ENCODE measurements at regions not wholly inside any gene's neighbourhood (a gene's known extent, or its start where the extent isn't known, plus 50 kb on each side); places are given as distances from the start of the nearest gene placed in this dataset.

GRCh38 chr2:171626949-171627348 is 60.3 kb upstream of the DYNC1I2 start:
- H4K20me1 ChIP-seq (ENCODE audit: insufficient read depth), result no peaks in the 10 kb centered on the region
- H3K27ac ChIP-seq, result no peak overlapping the region
- no peaks in the 10 kb centered on the region for H3F3A ChIP-seq (ENCODE audit: insufficient read depth)
- H3K9ac ChIP-seq, result no peak overlapping the region
- H3K4me1 ChIP-seq (ENCODE audit: insufficient read depth), result no peaks in the 10 kb centered on the region
- no peaks in the 10 kb centered on the region for H3K79me2 ChIP-seq (ENCODE audit: insufficient read depth)
- no peaks in the 10 kb centered on the region for H3K36me3 ChIP-seq (ENCODE audit: low read depth)
- H3K9me2 ChIP-seq (ENCODE audit: insufficient read depth), result no peaks in the 10 kb centered on the region
- WGBS, 2 experiments (ENCODE audit: low coverage in 1 of 2, low lambda C conversion rate in 2 of 2, missing lambda C conversion rate in 2 of 2), result 35 to 36% methylated on average over 6 of the region's 6 CpGs
- no peak overlapping the region for H3K4me2 ChIP-seq (ENCODE audit: unreplicated experiment)
- no peak for TF ChIP-seq EZH2phosphoT487 (IDR thresholded peaks at IDR 0.05; ENCODE audit: insufficient read depth, low read depth)
- TF ChIP-seq EZH2 (IDR thresholded peaks at IDR 0.05; ENCODE audit: insufficient read depth, poor library complexity, severe bottlenecking), result no peak
- no peak for DNase-seq
- H3K9me3 ChIP-seq (ENCODE audit: low read depth), result no peaks in the 10 kb centered on the region
- no peak overlapping the region for H3K4me3 ChIP-seq
- in situ Hi-C loops (cut with MboI), result no loop called here
- H3K27me3 ChIP-seq (replicated peaks; ENCODE audit: insufficient read depth), result peaks cover 31% of the 10 kb centered on the region
- H2AFZ ChIP-seq, result no peak overlapping the region

GRCh38 chr2:171627412-171627811 is 59.9 kb upstream of the DYNC1I2 start:
- no peak for DNase-seq
- Histone ChIP-seq H3K9me3 (ENCODE audit: low read depth) (no peaks in the 10 kb centered on the region), H3K79me2 (ENCODE audit: insufficient read depth) (no peaks in the 10 kb centered on the region), H3K27me3 (replicated peaks; ENCODE audit: insufficient read depth) (peaks cover 31% of the 10 kb centered on the region), H3F3A (ENCODE audit: insufficient read depth) (no peaks in the 10 kb centered on the region), H4K20me1 (ENCODE audit: insufficient read depth) (no peaks in the 10 kb centered on the region), H3K9me2 (ENCODE audit: insufficient read depth) (no peaks in the 10 kb centered on the region), H3K4me1 (ENCODE audit: insufficient read depth) (no peaks in the 10 kb centered on the region), H3K4me2 (ENCODE audit: unreplicated experiment) (no peak overlapping the region), H3K27ac (no peak overlapping the region), H3K9ac (no peak overlapping the region), H3K4me3 (no peak overlapping the region), H2AFZ (no peak overlapping the region), H3K36me3 (ENCODE audit: low read depth) (no peaks in the 10 kb centered on the region)
- in situ Hi-C loops (cut with MboI), result no loop called here
- no peak for TF ChIP-seq EZH2 (IDR thresholded peaks at IDR 0.05; ENCODE audit: insufficient read depth, poor library complexity, severe bottlenecking)
- no peak for TF ChIP-seq EZH2phosphoT487 (IDR thresholded peaks at IDR 0.05; ENCODE audit: insufficient read depth, low read depth)
- WGBS, 2 experiments (ENCODE audit: low coverage in 1 of 2, low lambda C conversion rate in 2 of 2, missing lambda C conversion rate in 2 of 2), result 40 to 49% methylated on average over 5 of the region's 5 CpGs

DNA sequence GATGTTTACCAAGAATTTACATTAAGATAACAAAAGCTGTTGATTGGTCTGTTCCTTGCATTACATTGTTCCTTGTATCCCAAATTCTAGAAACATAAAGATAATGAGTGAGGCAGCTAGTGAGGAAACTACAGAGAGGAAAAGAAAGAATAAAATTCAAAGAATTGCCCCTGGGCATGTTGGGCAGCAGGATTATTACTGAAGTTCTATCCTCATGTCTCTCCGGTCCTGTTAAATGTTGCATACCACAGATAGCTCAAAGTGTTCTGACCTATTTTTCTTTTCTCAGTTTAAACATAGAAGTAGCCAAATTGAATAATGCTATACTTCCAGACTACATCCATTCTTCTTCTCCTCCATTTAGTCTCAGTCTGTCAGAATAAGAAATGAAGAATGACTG is 58.2 kb upstream of the DYNC1I2 start:
- Histone ChIP-seq H3K4me3 (no peak overlapping the region), H3K9me3 (ENCODE audit: low read depth) (no peaks in the 10 kb centered on the region), H3K27me3 (replicated peaks; ENCODE audit: insufficient read depth) (peaks cover 19% of the 10 kb centered on the region), H3K9me2 (ENCODE audit: insufficient read depth) (no peaks in the 10 kb centered on the region), H3K79me2 (ENCODE audit: insufficient read depth) (no peaks in the 10 kb centered on the region), H3K4me2 (ENCODE audit: unreplicated experiment) (no peak overlapping the region), H3F3A (ENCODE audit: insufficient read depth) (no peaks in the 10 kb centered on the region), H3K4me1 (ENCODE audit: insufficient read depth) (no peaks in the 10 kb centered on the region), H2AFZ (no peak overlapping the region), H3K27ac (no peak overlapping the region), H4K20me1 (ENCODE audit: insufficient read depth) (no peaks in the 10 kb centered on the region), H3K9ac (no peak overlapping the region), H3K36me3 (ENCODE audit: low read depth) (no peaks in the 10 kb centered on the region)
- TF ChIP-seq EZH2phosphoT487 (IDR thresholded peaks at IDR 0.05; ENCODE audit: insufficient read depth, low read depth) (no peak), EZH2 (IDR thresholded peaks at IDR 0.05; ENCODE audit: insufficient read depth, poor library complexity, severe bottlenecking) (no peak)
- no peak for DNase-seq
- 32 to 33% methylated on average over 1 of the region's 1 CpG for WGBS, 2 experiments (ENCODE audit: low coverage in 1 of 2, low lambda C conversion rate in 2 of 2, missing lambda C conversion rate in 2 of 2)
- in situ Hi-C loops (cut with MboI), result no loop called here

DNA sequence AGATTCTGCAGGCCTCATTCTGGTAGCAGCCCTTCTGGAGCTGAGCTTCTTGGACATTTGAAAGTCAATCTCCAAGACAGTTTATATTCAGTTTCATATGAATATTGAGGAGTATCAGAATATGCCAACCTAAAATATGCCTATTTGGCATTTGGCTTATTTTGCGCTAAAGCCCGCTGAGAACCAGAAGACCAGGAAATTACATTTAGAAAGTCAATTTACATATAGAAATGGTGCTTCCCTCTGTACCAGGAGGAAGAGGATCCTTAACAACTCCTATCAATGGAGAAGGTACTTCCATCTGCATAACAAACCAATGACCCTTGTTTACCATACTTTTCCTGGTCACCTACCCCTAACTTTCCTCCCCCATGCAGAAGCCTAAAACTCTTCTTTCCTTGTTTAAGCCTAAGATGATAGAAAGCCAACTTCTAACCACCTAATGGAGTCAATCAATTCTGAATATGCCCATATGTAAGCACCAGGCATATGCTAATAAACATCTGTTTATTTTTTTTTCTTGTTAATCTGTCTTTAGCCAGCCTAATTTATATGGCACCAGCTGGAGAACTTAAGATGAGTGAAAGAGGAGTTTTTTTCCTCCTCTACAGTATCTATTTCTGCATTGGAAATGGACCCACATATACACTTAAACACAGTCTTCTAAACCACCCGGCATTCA is 57.0 kb upstream of the DYNC1I2 start:
- Histone ChIP-seq H3K9me3 (ENCODE audit: low read depth) (no peaks in the 10 kb centered on the region), H3K36me3 (ENCODE audit: low read depth) (no peaks in the 10 kb centered on the region), H3K4me2 (ENCODE audit: unreplicated experiment) (no peak overlapping the region), H3K79me2 (ENCODE audit: insufficient read depth) (no peaks in the 10 kb centered on the region), H3K27ac (no peak overlapping the region), H3K4me1 (ENCODE audit: insufficient read depth) (no peaks in the 10 kb centered on the region), H3K9me2 (ENCODE audit: insufficient read depth) (no peaks in the 10 kb centered on the region), H3K9ac (no peak overlapping the region), H3K27me3 (replicated peaks; ENCODE audit: insufficient read depth) (peaks cover 15% of the 10 kb centered on the region), H3K4me3 (no peak overlapping the region), H4K20me1 (ENCODE audit: insufficient read depth) (no peaks in the 10 kb centered on the region), H3F3A (ENCODE audit: insufficient read depth) (no peaks in the 10 kb centered on the region), H2AFZ (no peak overlapping the region)
- in situ Hi-C loops (cut with MboI), result no loop called here
- TF ChIP-seq EZH2 (IDR thresholded peaks at IDR 0.05; ENCODE audit: insufficient read depth, poor library complexity, severe bottlenecking) (no peak), EZH2phosphoT487 (IDR thresholded peaks at IDR 0.05; ENCODE audit: insufficient read depth, low read depth) (no peak)
- 78 to 82% methylated on average over 3 of the region's 3 CpGs for WGBS, 2 experiments (ENCODE audit: low coverage in 1 of 2, low lambda C conversion rate in 2 of 2, missing lambda C conversion rate in 2 of 2)
- DNase-seq, result no peak

Measured in GM23248 (cell line).